MM.1S (cell line): ENCODE measurements at regions not wholly inside any gene's neighbourhood (a gene's known extent, or its start where the extent isn't known, plus 50 kb on each side); places are given as distances from the start of the nearest gene placed in this dataset.

Experiments
- DNase-seq: peaks from one replicate; pipeline ENCODE4 v3.0.0-alpha.2; 2015
- H2AFZ ChIP-seq: fragments of 300-600 bp; sonication (generic); 2 replicates; pipeline ENCODE4 v1.6.0; 2016; ENCODE audit warnings: antibody characterized with exemption, low read length
- H3F3A ChIP-seq: fragments of 300-600 bp; sonication (generic); 2 replicates; pipeline ENCODE4 v1.6.1; 2016; ENCODE audit warnings: mild to moderate bottlenecking, antibody characterized with exemption, low read length, moderate library complexity, mixed read lengths; ENCODE audit not compliant: insufficient read depth
- H3K27ac ChIP-seq: fragments of 300-600 bp; sonication (generic); 2 replicates; pipeline ENCODE4 v1.5.1; 2016; ENCODE audit warnings: mild to moderate bottlenecking, low read length
- H3K27me3 ChIP-seq: fragments of 300-600 bp; sonication (generic); replicated peaks from 2 replicates; pipeline ENCODE4 v1.6.0; 2016; ENCODE audit warnings: low read length; ENCODE audit not compliant: insufficient read depth
- H3K36me3 ChIP-seq: fragments of 300-600 bp; sonication (generic); replicated peaks from 2 replicates; pipeline ENCODE4 v1.6.1; 2016; ENCODE audit warnings: mild to moderate bottlenecking, low read length, mixed read lengths; ENCODE audit not compliant: insufficient read depth
- H3K4me1 ChIP-seq: fragments of 300-600 bp; sonication (generic); 2 replicates; pipeline ENCODE4 v1.6.1; 2016; ENCODE audit warnings: low read length, mixed read lengths
- H3K4me2 ChIP-seq: fragments of 300-600 bp; sonication (generic); 2 replicates; pipeline ENCODE4 v1.6.0; 2016; ENCODE audit warnings: low read depth, low read length
- H3K4me3 ChIP-seq: fragments of 300-600 bp; sonication (generic); 2 replicates; pipeline ENCODE4 v1.5.1; 2016; ENCODE audit warnings: low read length, mixed read lengths
- H3K79me2 ChIP-seq: fragments of 300-600 bp; sonication (generic); 2 replicates; pipeline ENCODE4 v1.6.1; 2016; ENCODE audit warnings: mixed run types, low read length, mixed read lengths
- H3K9ac ChIP-seq: fragments of 300-600 bp; sonication (generic); 2 replicates; pipeline ENCODE4 v1.6.1; 2016; ENCODE audit warnings: low read length, mixed read lengths
- H3K9me2 ChIP-seq: fragments of 300-600 bp; sonication (generic); replicated peaks from 2 replicates; pipeline ENCODE4 v1.6.1; 2016; ENCODE audit warnings: mild to moderate bottlenecking, low read length, mixed read lengths; ENCODE audit not compliant: insufficient read depth
- H3K9me3 ChIP-seq: fragments of 300-600 bp; sonication (generic); replicated peaks from 2 replicates; pipeline ENCODE4 v1.6.1; 2016; ENCODE audit warnings: mild to moderate bottlenecking, low read length, mixed read lengths; ENCODE audit not compliant: insufficient read depth
- H4K20me1 ChIP-seq: fragments of 300-600 bp; sonication (generic); 2 replicates; pipeline ENCODE4 v1.6.1; 2016; ENCODE audit warnings: mild to moderate bottlenecking, low read length, moderate library complexity, mixed read lengths; ENCODE audit not compliant: insufficient read depth
- CTCF ChIP-seq: fragments of 300-600 bp; sonication (generic); IDR thresholded peaks from 2 replicates; pipeline ENCODE4 v1.5.1; 2016; ENCODE audit warnings: antibody characterized with exemption, low read length, mixed read lengths
- EZH2 ChIP-seq: fragments of 300-600 bp; sonication (generic); optimal IDR thresholded peaks from 2 replicates; pipeline ENCODE3; 2017; ENCODE audit warnings: low read depth, mild to moderate bottlenecking, antibody characterized with exemption, low read length, mixed read lengths
- EZH2phosphoT487 ChIP-seq: fragments of 300-600 bp; sonication (generic); IDR thresholded peaks from 2 replicates; pipeline ENCODE4 v1.6.1; 2018; ENCODE audit warnings: antibody characterized with exemption, low read length

DNA sequence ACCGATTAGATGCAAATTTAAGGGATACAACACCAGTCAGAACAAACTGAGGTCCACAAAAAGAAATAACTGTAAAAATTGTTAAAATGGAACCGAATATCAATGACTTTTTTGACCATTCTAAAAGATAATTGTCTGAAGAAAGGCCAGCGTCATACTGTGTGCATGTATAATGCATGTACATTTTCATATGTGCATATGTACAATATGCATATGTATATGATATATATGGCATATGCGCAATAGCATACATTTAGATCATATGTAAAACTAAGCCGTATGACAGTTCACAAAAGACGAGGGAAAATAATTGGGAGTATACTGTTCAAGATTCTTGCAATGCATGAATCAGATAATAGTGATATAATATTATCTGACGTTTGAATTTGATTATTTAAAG, 475.8 kb upstream of the TMEM132C start:
- TF ChIP-seq EZH2phosphoT487 (no peak), EZH2 (no peak), CTCF (no peak)
- Histone ChIP-seq H2AFZ (no peak overlapping the region), H3F3A (no peaks in the 10 kb centered on the region), H3K4me2 (no peak overlapping the region), H3K79me2 (no peaks in the 10 kb centered on the region), H3K9ac (no peak overlapping the region), H3K4me3 (no peak overlapping the region), H3K9me3 (no peaks in the 10 kb centered on the region), H3K27ac (no peak overlapping the region), H3K36me3 (no peaks in the 10 kb centered on the region), H3K4me1 (no peaks in the 10 kb centered on the region), H4K20me1 (no peaks in the 10 kb centered on the region), H3K27me3 (no peaks in the 10 kb centered on the region), H3K9me2 (no peaks in the 10 kb centered on the region)
- DNase-seq, result no peak

GRCh38 chr12:127797918-127798317, 469.1 kb upstream of the TMEM132C start:
- Histone ChIP-seq H3K9me2 (no peaks in the 10 kb centered on the region), H3K9ac (no peak overlapping the region), H3K4me1 (no peaks in the 10 kb centered on the region), H3K9me3 (no peaks in the 10 kb centered on the region), H3K36me3 (no peaks in the 10 kb centered on the region), H3K4me2 (no peak overlapping the region), H2AFZ (no peak overlapping the region), H3K27ac (no peak overlapping the region), H3K79me2 (no peaks in the 10 kb centered on the region), H4K20me1 (no peaks in the 10 kb centered on the region), H3K27me3 (no peaks in the 10 kb centered on the region), H3K4me3 (no peak overlapping the region), H3F3A (no peaks in the 10 kb centered on the region)
- no peak for DNase-seq
- TF ChIP-seq EZH2phosphoT487 (no peak), EZH2 (no peak), CTCF (no peak)

- no peak overlapping the region for H3K27ac ChIP-seq
- no peak for DNase-seq
- H3F3A ChIP-seq, result no peaks in the 10 kb centered on the region
- H3K36me3 ChIP-seq, result no peaks in the 10 kb centered on the region
- no peaks in the 10 kb centered on the region for H3K79me2 ChIP-seq
- H3K9ac ChIP-seq, result no peak overlapping the region
- H4K20me1 ChIP-seq, result no peaks in the 10 kb centered on the region
- no peak for TF ChIP-seq EZH2
- TF ChIP-seq EZH2phosphoT487, result no peak
- no peak for TF ChIP-seq CTCF
- no peak overlapping the region for H2AFZ ChIP-seq
- no peak overlapping the region for H3K4me2 ChIP-seq
- H3K27me3 ChIP-seq, result no peaks in the 10 kb centered on the region
- no peaks in the 10 kb centered on the region for H3K9me2 ChIP-seq
- H3K9me3 ChIP-seq, result no peaks in the 10 kb centered on the region
- H3K4me1 ChIP-seq, result no peaks in the 10 kb centered on the region
- no peak overlapping the region for H3K4me3 ChIP-seq
Measured at GRCh38 chr12:127802271-127802670, 464.7 kb upstream of the TMEM132C start.
